CD4-positive, alpha-beta memory T cell (primary cell): ENCODE measurements at regions not wholly inside any gene's neighbourhood (a gene's known extent, or its start where the extent isn't known, plus 50 kb on each side); places are given as distances from the start of the nearest gene placed in this dataset.

ENCODE experiments used
- CTCF ChIA-PET: fragments of 350-600 bp; sonication (Branson Sonifier 250); formaldehyde crosslinking; loops from one replicate; lab custom pipeline; 2021; ENCODE audit warnings: inconsistent platforms; ENCODE audit not compliant: partially characterized antibody; lab: Charles Lee
- POLR2A ChIA-PET: fragments of 350-600 bp; sonication (Branson Sonifier 250); formaldehyde crosslinking; loops from one replicate; lab custom pipeline; 2021; ENCODE audit not compliant: partially characterized antibody; lab: Charles Lee
- DNase-seq, 5 donors: peaks; one replicate each; pipeline versions ENCODE4 v3.0.0 to v3.0.0-alpha.2; 2020 to 2022; ENCODE audit warnings: mixed read lengths in 1 of 5
- H3K27ac ChIP-seq: one replicate; pipeline ENCODE4 v1.7.0; 2013; ENCODE audit warnings: low read depth, low read length
- H3K27me3 ChIP-seq: 2 replicates; pipeline ENCODE4 v1.7.0; 2013; ENCODE audit warnings: mild to moderate bottlenecking, low read length, moderate library complexity; ENCODE audit not compliant: insufficient read depth
- H3K36me3 ChIP-seq: 2 replicates; pipeline ENCODE4 v1.7.0; 2013; ENCODE audit warnings: mild to moderate bottlenecking, low read length, moderate library complexity; ENCODE audit not compliant: insufficient read depth
- H3K4me1 ChIP-seq: 2 replicates; pipeline ENCODE4 v1.7.0; 2013; ENCODE audit warnings: mild to moderate bottlenecking, low read length, moderate library complexity; ENCODE audit not compliant: insufficient read depth
- H3K4me3 ChIP-seq, 2 donors: one replicate each; pipeline ENCODE4 v1.7.0; 2013; ENCODE audit warnings: low read length in 2 of 2, mild to moderate bottlenecking in 1 of 2
- H3K9me3 ChIP-seq, 2 donors: one replicate each; pipeline ENCODE4 v1.7.0; 2013; ENCODE audit warnings: low read length in 2 of 2, control low read depth in 1 of 2; ENCODE audit not compliant: control insufficient read depth in 1 of 2
- H3K27ac Mint-ChIP-seq, 7 donors: one replicate each; pipeline ENCODE4 v1.8.0; 2020 to 2021; ENCODE audit warnings: mixed read lengths in 7 of 7, mild to moderate bottlenecking in 6 of 7, inconsistent platforms in 3 of 7, moderate library complexity in 3 of 7
- H3K27me3 Mint-ChIP-seq, 2 donors: one replicate each; pipeline ENCODE4 v1.8.0; 2020 to 2021; ENCODE audit warnings: mixed read lengths in 2 of 2
- H3K36me3 Mint-ChIP-seq, 2 donors: one replicate each; pipeline ENCODE4 v1.8.0; 2020 to 2021; ENCODE audit warnings: mixed read lengths in 2 of 2, inconsistent platforms in 1 of 2, mild to moderate bottlenecking in 1 of 2
- H3K4me1 Mint-ChIP-seq, 4 donors: one replicate each; pipeline ENCODE4 v1.8.0; 2020 to 2021; ENCODE audit warnings: mixed read lengths in 4 of 4, mild to moderate bottlenecking in 1 of 4
- H3K4me3 Mint-ChIP-seq, 8 donors: one replicate each; pipeline ENCODE4 v1.8.0; 2020 to 2021; ENCODE audit warnings: mixed read lengths in 8 of 8, mild to moderate bottlenecking in 7 of 8, moderate library complexity in 6 of 8, inconsistent platforms in 3 of 8
- H3K9me3 Mint-ChIP-seq, 8 donors: one replicate each; pipeline ENCODE4 v1.8.0; 2020 to 2021; ENCODE audit warnings: mixed read lengths in 8 of 8, mild to moderate bottlenecking in 5 of 8, inconsistent platforms in 3 of 8, moderate library complexity in 1 of 8
- intact Hi-C: fragments of 100-400 bp; cut with micrococcal nuclease; formaldehyde crosslinking; loops from one replicate; pipeline ENCODE4 v1.15.1; 2023

- Mint-ChIP-seq H3K9me3 (peaks cover 0 to 5% (median 3%) of the 10 kb centered on the region in 8 donors), H3K27ac (no peak overlapping the region), H3K36me3 (peaks cover 2 to 3% of the 10 kb centered on the region in 2 donors), H3K4me3 (no peak overlapping the region), H3K4me1 (peaks cover 7 to 13% (median 9%) of the 10 kb centered on the region in 4 donors), H3K27me3 (no peaks in the 10 kb centered on the region)
- intact Hi-C loops: no loop called here
- Histone ChIP-seq H3K27ac (no peak overlapping the region), H3K4me1 (no peaks in the 10 kb centered on the region), H3K27me3 (no peaks in the 10 kb centered on the region), H3K9me3 (no peaks in the 10 kb centered on the region), H3K4me3 (no peak overlapping the region), H3K36me3 (no peaks in the 10 kb centered on the region)
- no peak for DNase-seq
- CTCF ChIA-PET: no interaction called here
- POLR2A ChIA-PET: no interaction called here
Observed at GRCh38 chrX:42434458-42435166, 343.4 kb downstream of the PPP1R2C start.

- H3K9me3 ChIP-seq: no peaks in the 10 kb centered on the region
- H3K36me3 ChIP-seq: no peaks in the 10 kb centered on the region
- no peaks in the 10 kb centered on the region for H3K27me3 ChIP-seq
- intact Hi-C loops: no loop called here
- Mint-ChIP-seq H3K4me3 (no peak overlapping the region), H3K27me3 (no peaks in the 10 kb centered on the region), H3K9me3 (peaks cover 0 to 5% (median 4%) of the 10 kb centered on the region in 8 donors), H3K27ac (no peak overlapping the region), H3K36me3 (peaks cover 2 to 3% of the 10 kb centered on the region in 2 donors), H3K4me1 (peaks cover 6 to 12% (median 8%) of the 10 kb centered on the region in 4 donors)
- H3K4me3 ChIP-seq: no peak overlapping the region
- ChIA-PET CTCF (no interaction called here), POLR2A (no interaction called here)
- H3K27ac ChIP-seq: no peak overlapping the region
- H3K4me1 ChIP-seq: no peaks in the 10 kb centered on the region
- DNase-seq: no peak
Observed at GRCh38 chrX:42432552-42432951, 345.4 kb downstream of the PPP1R2C start.

- H3K9me3 ChIP-seq: no peaks in the 10 kb centered on the region
- no peak overlapping the region for H3K27ac ChIP-seq
- H3K36me3 Mint-ChIP-seq: no peaks in the 10 kb centered on the region
- H3K4me3 Mint-ChIP-seq: no peak overlapping the region
- CTCF ChIA-PET: no interaction called here
- H3K27me3 ChIP-seq: no peaks in the 10 kb centered on the region
- DNase-seq: no peak
- H3K4me1 ChIP-seq: no peaks in the 10 kb centered on the region
- H3K36me3 ChIP-seq: no peaks in the 10 kb centered on the region
- POLR2A ChIA-PET: no interaction called here
- no peaks in the 10 kb centered on the region for H3K27me3 Mint-ChIP-seq
- H3K4me1 Mint-ChIP-seq: no peaks in the 10 kb centered on the region
- H3K9me3 Mint-ChIP-seq: peaks cover 0 to 2% (median 0%) of the 10 kb centered on the region in 8 donors
- H3K27ac Mint-ChIP-seq: no peak overlapping the region
- no peak overlapping the region for H3K4me3 ChIP-seq
- intact Hi-C loops: no loop called here
Observed at GRCh38 chrX:42422961-42423360, 355.0 kb downstream of the PPP1R2C start.

- ChIA-PET POLR2A (no interaction called here), CTCF (no interaction called here)
- DNase-seq: no peak
- H3K9me3 ChIP-seq: no peaks in the 10 kb centered on the region
- Mint-ChIP-seq H3K27ac (no peak overlapping the region), H3K4me1 (no peaks in the 10 kb centered on the region), H3K4me3 (peak overlapping the region in 1 of 8 donors; percentile 2), H3K9me3 (peaks cover 0 to 2% (median 0%) of the 10 kb centered on the region in 8 donors), H3K36me3 (no peaks in the 10 kb centered on the region), H3K27me3 (no peaks in the 10 kb centered on the region)
- no peaks in the 10 kb centered on the region for H3K27me3 ChIP-seq
- H3K27ac ChIP-seq: no peak overlapping the region
- no peaks in the 10 kb centered on the region for H3K4me1 ChIP-seq
- no peaks in the 10 kb centered on the region for H3K36me3 ChIP-seq
- no peak overlapping the region for H3K4me3 ChIP-seq
- intact Hi-C loops: no loop called here
Observed at GRCh38 chrX:42420426-42420825, 357.5 kb downstream of the PPP1R2C start.

- POLR2A ChIA-PET: no interaction called here
- H3K9me3 Mint-ChIP-seq: peaks cover 0 to 23% (median 15%) of the 10 kb centered on the region in 8 donors
- no peaks in the 10 kb centered on the region for H3K27me3 Mint-ChIP-seq
- H3K4me1 ChIP-seq: no peaks in the 10 kb centered on the region
- H3K27ac ChIP-seq: no peak overlapping the region
- no peak overlapping the region for H3K4me3 Mint-ChIP-seq
- no peaks in the 10 kb centered on the region for H3K36me3 ChIP-seq
- no peak overlapping the region for H3K4me3 ChIP-seq
- DNase-seq: no peak
- peaks cover 0 to 5% (median 4%) of the 10 kb centered on the region in 4 donors for H3K4me1 Mint-ChIP-seq
- peaks cover 0 to 4% of the 10 kb centered on the region in 2 donors for H3K36me3 Mint-ChIP-seq
- intact Hi-C loops: no loop called here
- CTCF ChIA-PET: no interaction called here
- H3K9me3 ChIP-seq: no peaks in the 10 kb centered on the region
- no peak overlapping the region for H3K27ac Mint-ChIP-seq
- no peaks in the 10 kb centered on the region for H3K27me3 ChIP-seq
Observed at GRCh38 chrX:42415636-42416035, 362.3 kb downstream of the PPP1R2C start.

- H3K27me3 Mint-ChIP-seq: no peaks in the 10 kb centered on the region
Observed at GRCh38 chrX:42414057-42414456, 363.9 kb downstream of the PPP1R2C start.

GRCh38 chrX:42399632-42400024 lies 378.3 kb downstream of the PPP1R2C start:
- CTCF ChIA-PET: no interaction called here
- H3K4me3 Mint-ChIP-seq: peak overlapping the region in 6 of 8 donors; percentile 41 to 67 (median 56)

More at GRCh38 chrX:42414057-42414456, 363.9 kb downstream of the PPP1R2C start:
- no peaks in the 10 kb centered on the region for H3K4me1 ChIP-seq
- Mint-ChIP-seq H3K4me1 (peaks cover 0 to 7% (median 5%) of the 10 kb centered on the region in 4 donors), H3K27ac (no peak overlapping the region), H3K36me3 (peaks cover 0 to 4% of the 10 kb centered on the region in 2 donors), H3K4me3 (no peak overlapping the region), H3K9me3 (peaks cover 2 to 23% (median 16%) of the 10 kb centered on the region in 8 donors)
- H3K9me3 ChIP-seq: no peaks in the 10 kb centered on the region
- H3K4me3 ChIP-seq: no peak overlapping the region
- H3K27ac ChIP-seq: no peak overlapping the region
- intact Hi-C loops: no loop called here
- DNase-seq: no peak
- H3K27me3 ChIP-seq: no peaks in the 10 kb centered on the region
- POLR2A ChIA-PET: no interaction called here
- H3K36me3 ChIP-seq: no peaks in the 10 kb centered on the region
- CTCF ChIA-PET: no interaction called here

More at GRCh38 chrX:42399632-42400024, 378.3 kb downstream of the PPP1R2C start:
- H3K27me3 ChIP-seq: no peaks in the 10 kb centered on the region
- no peak overlapping the region for H3K27ac ChIP-seq
- Mint-ChIP-seq H3K4me1 (peaks cover 17 to 24% (median 20%) of the 10 kb centered on the region in 4 donors), H3K36me3 (no peaks in the 10 kb centered on the region), H3K27me3 (no peaks in the 10 kb centered on the region), H3K9me3 (peaks cover 0 to 4% (median 0%) of the 10 kb centered on the region in 8 donors), H3K27ac (peak overlapping the region in 4 of 7 donors; percentile 54 to 77 (median 68))
- intact Hi-C loops: no loop called here
- H3K4me3 ChIP-seq: no peak overlapping the region
- POLR2A ChIA-PET: interaction anchor here (0.9 to 1.1 kb wide), 2 partner anchors 475 to 549 kb away, joined by 3 read pairs; no protein-coding TSS in a partner anchor
- peaks cover 24% of the 10 kb centered on the region for H3K4me1 ChIP-seq
- no peaks in the 10 kb centered on the region for H3K36me3 ChIP-seq
- no peak for DNase-seq
- H3K9me3 ChIP-seq: no peaks in the 10 kb centered on the region
